A549 (cell line): ENCODE measurements at regions not wholly inside any gene's neighbourhood (a gene's known extent, or its start where the extent isn't known, plus 50 kb on each side); places are given as distances from the start of the nearest gene placed in this dataset.

Source experiments
- CEBPB ChIP-seq, 2 experiments: fragments of >200 bp in 1 of 2; sonication (Bioruptor Twin) in 1 of 2; formaldehyde crosslinking in 1 of 2; IDR thresholded peaks; 2 replicates each; pipeline ENCODE4 v1.6.1; 2012 to 2016
- EP300 ChIP-seq, 2 experiments: fragments of >200 bp; sonication (Bioruptor Twin); formaldehyde crosslinking; IDR thresholded peaks; 2 replicates in 1 of 2; 3 replicates in 1 of 2; pipeline ENCODE4 v1.6.1; 2016 to 2017
- ESRRA ChIP-seq: fragments of 150-350 bp; IDR thresholded peaks from 2 replicates; pipeline ENCODE4 v1.6.1; 2014; ENCODE audit warnings: mild to moderate bottlenecking, low read length, borderline replicate concordance
- FOXS1 ChIP-seq: fragments of 250-450 bp; sonication (Bioruptor Pico); IDR thresholded peaks from 2 replicates; pipeline ENCODE4 v1.5.0; 2020; ENCODE audit warnings: mild to moderate bottlenecking, moderate library complexity
- JUN ChIP-seq, 2 experiments: fragments of >200 bp; sonication (Bioruptor Twin); formaldehyde crosslinking; IDR thresholded peaks; 2 replicates in 1 of 2; 3 replicates in 1 of 2; pipeline ENCODE4 v1.6.1; 2016 to 2017
- JUNB ChIP-seq: fragments of >200 bp; sonication (Bioruptor Twin); formaldehyde crosslinking; IDR thresholded peaks from 2 replicates; pipeline ENCODE4 v1.6.1; 2016
- RFX5 ChIP-seq: fragments of 450-650 bp; IDR thresholded peaks from 2 replicates; pipeline ENCODE4 v1.7.1; 2014; ENCODE audit warnings: antibody characterized with exemption, mild to moderate bottlenecking, moderate library complexity
- RNF2 ChIP-seq: fragments of 200-600 bp; sonication (generic); IDR thresholded peaks from 2 replicates; pipeline ENCODE4 v1.6.1; 2016; ENCODE audit warnings: low read depth, mild to moderate bottlenecking, antibody characterized with exemption, moderate library complexity, borderline replicate concordance
- TF ChIP-seq, protein P1 (sequence below): fragments of >200 bp; sonication (Bioruptor Twin); formaldehyde crosslinking; IDR thresholded peaks from 3 replicates; pipeline ENCODE4 v1.5.1; 2016
- TF ChIP-seq, protein P2 (sequence below): fragments of 150-350 bp; IDR thresholded peaks from 2 replicates; pipeline ENCODE4 v1.6.1; 2014; ENCODE audit warnings: low read depth, mild to moderate bottlenecking, low read length

GRCh38 chr11:112504056-112504455, 243.4 kb upstream of the PLET1 start:
- TF ChIP-seq CEBPB (IDR thresholded peaks at IDR 0.05) (no peak), FOXS1 (CRISPR knock-in tag) (no peak), JUNB (no peak), RFX5 (no peak), RNF2 (no peak), JUN (IDR thresholded peaks at IDR 0.05) (no peak), EP300 (IDR thresholded peaks at IDR 0.05) (no peak), ESRRA (no peak)
- TF ChIP-seq, protein P1, sequence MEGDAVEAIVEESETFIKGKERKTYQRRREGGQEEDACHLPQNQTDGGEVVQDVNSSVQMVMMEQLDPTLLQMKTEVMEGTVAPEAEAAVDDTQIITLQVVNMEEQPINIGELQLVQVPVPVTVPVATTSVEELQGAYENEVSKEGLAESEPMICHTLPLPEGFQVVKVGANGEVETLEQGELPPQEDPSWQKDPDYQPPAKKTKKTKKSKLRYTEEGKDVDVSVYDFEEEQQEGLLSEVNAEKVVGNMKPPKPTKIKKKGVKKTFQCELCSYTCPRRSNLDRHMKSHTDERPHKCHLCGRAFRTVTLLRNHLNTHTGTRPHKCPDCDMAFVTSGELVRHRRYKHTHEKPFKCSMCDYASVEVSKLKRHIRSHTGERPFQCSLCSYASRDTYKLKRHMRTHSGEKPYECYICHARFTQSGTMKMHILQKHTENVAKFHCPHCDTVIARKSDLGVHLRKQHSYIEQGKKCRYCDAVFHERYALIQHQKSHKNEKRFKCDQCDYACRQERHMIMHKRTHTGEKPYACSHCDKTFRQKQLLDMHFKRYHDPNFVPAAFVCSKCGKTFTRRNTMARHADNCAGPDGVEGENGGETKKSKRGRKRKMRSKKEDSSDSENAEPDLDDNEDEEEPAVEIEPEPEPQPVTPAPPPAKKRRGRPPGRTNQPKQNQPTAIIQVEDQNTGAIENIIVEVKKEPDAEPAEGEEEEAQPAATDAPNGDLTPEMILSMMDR = no peak
- TF ChIP-seq, protein P2, sequence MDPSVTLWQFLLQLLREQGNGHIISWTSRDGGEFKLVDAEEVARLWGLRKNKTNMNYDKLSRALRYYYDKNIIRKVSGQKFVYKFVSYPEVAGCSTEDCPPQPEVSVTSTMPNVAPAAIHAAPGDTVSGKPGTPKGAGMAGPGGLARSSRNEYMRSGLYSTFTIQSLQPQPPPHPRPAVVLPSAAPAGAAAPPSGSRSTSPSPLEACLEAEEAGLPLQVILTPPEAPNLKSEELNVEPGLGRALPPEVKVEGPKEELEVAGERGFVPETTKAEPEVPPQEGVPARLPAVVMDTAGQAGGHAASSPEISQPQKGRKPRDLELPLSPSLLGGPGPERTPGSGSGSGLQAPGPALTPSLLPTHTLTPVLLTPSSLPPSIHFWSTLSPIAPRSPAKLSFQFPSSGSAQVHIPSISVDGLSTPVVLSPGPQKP = no peak
